HL-60 (cell line): ENCODE measurements at regions not wholly inside any gene's neighbourhood (a gene's known extent, or its start where the extent isn't known, plus 50 kb on each side); places are given as distances from the start of the nearest gene placed in this dataset.

Experiments used
- DNase-seq, 2 experiments: peaks; one replicate each; pipeline ENCODE4 v3.0.0-alpha.2; 2010 to 2020; ENCODE audit warnings: low read depth in 1 of 2, low spot score in 1 of 2
- H3K27ac ChIP-seq: fragments of 250-450 bp; sonication (Bioruptor Pico); replicated peaks from 2 replicates; pipeline ENCODE4 v1.5.1; 2020; ENCODE audit warnings: mild to moderate bottlenecking, moderate library complexity
- H3K27me3 ChIP-seq: fragments of 250-450 bp; sonication (Bioruptor Pico); 2 replicates; pipeline ENCODE4 v1.5.1; 2021; ENCODE audit warnings: mild to moderate bottlenecking, moderate library complexity; ENCODE audit not compliant: insufficient read depth, poor library complexity, severe bottlenecking
- H3K4me3 ChIP-seq: replicated peaks from 2 replicates; pipeline ENCODE4 v1.5.1; 2011; ENCODE audit warnings: mild to moderate bottlenecking, control low read depth, low read length; ENCODE audit not compliant: insufficient read depth
- CTCF ChIP-seq: IDR thresholded peaks from one replicate; pipeline ENCODE4 v1.5.1; 2011; ENCODE audit warnings: low read length, control low read depth, inconsistent platforms; ENCODE audit not compliant: insufficient read depth
- GABPA ChIP-seq: IDR thresholded peaks from 2 replicates; pipeline ENCODE4 v1.6.1; 2012; ENCODE audit warnings: low read depth
- POLR2AphosphoS5 ChIP-seq: IDR thresholded peaks from 2 replicates; pipeline ENCODE4 v1.6.1; 2012; ENCODE audit warnings: low read depth
- REST ChIP-seq: IDR thresholded peaks from 2 replicates; pipeline ENCODE4 v1.6.1; 2012; ENCODE audit warnings: low read depth; ENCODE audit not compliant: insufficient replicate concordance
- SPI1 ChIP-seq: IDR thresholded peaks from 2 replicates; pipeline ENCODE4 v1.6.1; 2012; ENCODE audit warnings: low read depth, mild to moderate bottlenecking, borderline replicate concordance

GRCh38 chr3:4038351-4038750 lies 239.1 kb downstream of the LRRN1 start:
- no peak overlapping the region for H3K27ac ChIP-seq
- no peak overlapping the region for H3K4me3 ChIP-seq
- DNase-seq, result no peak
- no peak for TF ChIP-seq GABPA
- no peaks in the 10 kb centered on the region for H3K27me3 ChIP-seq

- TF ChIP-seq SPI1 (no peak), POLR2AphosphoS5 (no peak), REST (no peak), GABPA (no peak), CTCF (no peak)
Observed at GRCh38 chr3:4042070-4042469, 242.8 kb downstream of the LRRN1 start.

GRCh38 chr3:4042869-4043268 lies 243.6 kb downstream of the LRRN1 start:
- no peak for DNase-seq
- no peaks in the 10 kb centered on the region for H3K27me3 ChIP-seq
- H3K27ac ChIP-seq, result no peak overlapping the region
- TF ChIP-seq REST (no peak), CTCF (no peak), POLR2AphosphoS5 (no peak), SPI1 (no peak), GABPA (no peak)
- no peak overlapping the region for H3K4me3 ChIP-seq

More at GRCh38 chr3:4042070-4042469, 242.8 kb downstream of the LRRN1 start:
- Histone ChIP-seq H3K27me3 (no peaks in the 10 kb centered on the region), H3K27ac (no peak overlapping the region), H3K4me3 (no peak overlapping the region)
- no peak for DNase-seq

GRCh38 chr3:4043867-4044575 lies 244.8 kb downstream of the LRRN1 start:
- no peaks in the 10 kb centered on the region for H3K27me3 ChIP-seq
- H3K27ac ChIP-seq, result no peak overlapping the region
- H3K4me3 ChIP-seq, result no peak overlapping the region
- no peak for TF ChIP-seq REST
- no peak for TF ChIP-seq GABPA
- no peak for TF ChIP-seq SPI1
- no peak for TF ChIP-seq POLR2AphosphoS5
- TF ChIP-seq CTCF, result no peak
- no peak for DNase-seq
